HG02588 (cell line): ENCODE measurements at regions not wholly inside any gene's neighbourhood (a gene's known extent, or its start where the extent isn't known, plus 50 kb on each side); places are given as distances from the start of the nearest gene placed in this dataset.
"Not testable (repeated sequence)": the region's sequence is repeated elsewhere in the genome, so short reads cannot be mapped to it uniquely, and the experiment has no call there.

Experiments
- ATAC-seq: cut with Tn5 transposase; IDR thresholded peaks from one replicate; pipeline ENCODE4 v1.9.1; 2021; ENCODE audit warnings: mild to moderate bottlenecking, moderate library complexity; ENCODE audit not compliant: unreplicated experiment

DNA sequence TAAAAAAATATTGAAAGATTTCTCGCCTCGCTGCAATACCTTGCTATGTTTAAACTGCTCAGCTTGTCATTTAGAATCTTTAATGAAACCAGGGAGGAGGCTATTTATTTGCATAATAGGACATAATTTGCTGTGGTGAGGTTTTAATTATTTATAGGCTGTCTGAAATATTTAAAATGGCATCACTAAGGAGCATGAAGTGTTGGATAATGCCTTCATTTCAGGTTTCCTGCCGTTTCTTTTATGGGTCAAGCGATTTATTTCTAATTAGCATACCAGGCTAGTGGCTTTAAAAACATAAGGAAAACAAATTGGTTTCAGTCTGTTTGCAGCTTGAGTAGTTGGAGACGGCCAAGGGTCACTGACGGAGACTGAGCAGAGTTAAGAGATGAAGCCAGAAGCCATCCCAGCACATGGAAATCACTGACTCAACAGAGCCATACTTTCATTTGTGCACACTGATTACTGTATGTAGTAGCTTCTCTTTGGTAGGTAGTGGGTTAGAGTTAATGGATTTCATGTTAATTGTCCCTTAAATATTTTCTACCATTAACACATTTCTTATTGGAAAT, 1962.4 kb upstream of the TENM3 start:
- ATAC-seq: no peak

DNA sequence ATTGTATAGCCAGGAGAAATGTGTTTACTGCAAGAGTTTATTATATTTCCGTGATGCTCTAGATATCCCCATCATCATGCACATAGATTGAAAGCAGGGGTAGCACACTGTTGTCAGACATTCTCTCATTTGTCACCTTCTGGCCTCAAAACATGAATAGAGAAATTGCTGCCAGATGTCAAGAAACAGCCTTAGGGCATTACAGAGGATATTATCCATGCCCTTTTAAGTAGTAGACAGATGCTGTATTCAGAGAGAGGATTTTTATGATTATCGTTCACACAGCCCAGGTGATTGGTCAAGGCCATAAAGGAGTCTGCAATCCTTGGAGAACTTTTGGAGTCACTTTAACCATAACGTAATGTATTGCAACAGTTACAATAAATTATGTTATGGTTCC, 1961.5 kb upstream of the TENM3 start:
- ATAC-seq: no peak

DNA sequence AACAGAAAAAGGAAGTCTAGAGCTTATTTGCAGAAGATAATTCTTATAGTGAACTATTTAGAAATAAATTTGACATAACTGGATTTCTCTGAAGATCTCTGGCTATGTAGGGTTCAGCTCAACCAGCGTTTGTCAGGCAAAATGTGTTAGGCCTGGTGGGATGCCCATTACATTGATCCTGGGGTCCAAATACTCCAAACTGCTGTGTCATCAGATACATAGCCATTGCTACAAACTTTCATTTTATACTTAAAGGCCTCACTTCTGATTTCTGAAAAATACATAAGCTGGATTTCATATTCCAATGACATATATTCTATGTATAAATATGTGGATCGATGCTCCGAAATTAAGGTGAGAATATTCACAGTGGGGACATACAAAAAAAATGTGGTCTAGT, 1958.9 kb upstream of the TENM3 start:
- ATAC-seq: no peak

DNA sequence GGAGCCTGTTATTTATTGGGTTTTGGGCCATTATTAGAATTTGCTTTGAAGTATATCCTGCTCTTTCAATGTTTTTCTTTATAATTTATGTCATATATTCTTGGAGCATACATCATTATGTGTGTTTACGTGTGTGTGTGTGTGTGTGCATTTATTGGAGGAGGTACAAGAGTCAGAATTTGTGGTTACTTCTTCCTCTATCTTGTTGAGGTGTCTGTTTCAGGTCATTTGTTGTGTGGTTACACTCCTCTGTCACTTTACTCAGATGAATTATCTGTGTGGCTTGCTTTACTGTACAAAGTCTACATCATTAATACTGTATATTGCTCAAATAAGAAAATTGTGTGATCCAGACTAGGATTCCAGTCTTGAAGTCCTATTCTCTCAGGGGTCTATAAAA, 1957.4 kb upstream of the TENM3 start:
- ATAC-seq: no peak

DNA sequence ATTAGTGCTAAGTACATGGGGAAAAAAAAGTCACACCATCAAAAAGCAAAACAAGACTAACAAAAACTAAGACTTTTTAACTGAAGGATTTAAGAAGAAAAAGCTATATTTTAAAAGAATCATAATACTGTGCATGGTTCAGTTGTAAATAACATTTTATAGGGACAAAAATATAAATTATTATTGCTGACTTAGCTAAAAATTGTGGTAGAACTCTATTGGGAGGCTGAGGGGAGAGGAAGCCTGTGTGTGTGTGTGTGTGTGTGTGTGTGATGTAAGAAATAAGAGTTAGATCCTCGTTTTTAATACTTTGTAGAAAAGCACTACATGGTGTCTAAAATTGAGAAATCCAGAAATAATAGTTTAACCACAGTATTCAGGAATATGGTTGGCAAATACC, 1950.9 kb upstream of the TENM3 start:
- ATAC-seq: no peak

DNA sequence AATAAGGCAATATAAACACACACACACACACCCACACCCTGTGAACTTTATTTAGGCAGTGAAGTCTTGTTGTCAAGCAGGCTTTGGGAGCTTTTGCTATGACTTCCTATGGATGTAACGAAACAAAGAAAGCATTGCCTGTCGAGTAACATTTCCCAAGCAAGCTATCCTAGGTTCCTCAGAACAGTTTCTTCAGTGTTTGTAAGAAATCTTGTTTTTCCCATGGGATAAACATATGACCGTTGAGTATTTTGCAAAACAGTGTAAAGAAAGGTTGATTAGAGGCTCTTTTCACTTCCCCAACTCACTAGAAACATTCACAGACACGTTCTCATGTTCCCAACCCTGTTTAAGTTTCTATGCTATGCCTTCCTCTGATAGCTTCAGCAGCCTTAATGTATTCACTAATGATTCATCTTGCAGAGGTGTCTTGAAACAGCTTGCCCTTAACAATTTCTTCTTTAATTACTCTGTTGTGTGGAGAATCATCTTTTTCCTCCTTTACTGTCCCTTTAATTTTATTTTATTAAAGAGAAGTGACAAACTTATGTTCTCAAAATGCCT, 1947.1 kb upstream of the TENM3 start:
- no peak for ATAC-seq

DNA sequence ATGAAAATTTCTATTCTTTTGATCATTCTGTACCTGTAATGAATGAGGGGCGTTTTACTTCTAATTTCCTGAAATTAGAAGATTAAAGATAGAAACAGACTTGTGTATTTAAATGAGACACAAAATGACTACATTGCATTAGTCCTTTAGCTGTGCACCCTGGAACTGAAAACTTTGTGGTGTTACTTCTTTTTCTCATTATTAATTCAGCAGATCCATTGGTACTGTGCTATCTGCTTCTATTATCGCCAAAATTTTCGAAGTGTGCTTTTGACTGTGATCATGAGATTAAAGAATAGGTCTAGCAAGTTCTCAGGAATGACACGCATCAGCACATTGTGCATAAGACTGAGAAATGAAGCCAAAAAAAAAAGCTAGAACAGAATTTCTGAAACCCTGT, 1938.9 kb upstream of the TENM3 start:
- no peak for ATAC-seq

DNA sequence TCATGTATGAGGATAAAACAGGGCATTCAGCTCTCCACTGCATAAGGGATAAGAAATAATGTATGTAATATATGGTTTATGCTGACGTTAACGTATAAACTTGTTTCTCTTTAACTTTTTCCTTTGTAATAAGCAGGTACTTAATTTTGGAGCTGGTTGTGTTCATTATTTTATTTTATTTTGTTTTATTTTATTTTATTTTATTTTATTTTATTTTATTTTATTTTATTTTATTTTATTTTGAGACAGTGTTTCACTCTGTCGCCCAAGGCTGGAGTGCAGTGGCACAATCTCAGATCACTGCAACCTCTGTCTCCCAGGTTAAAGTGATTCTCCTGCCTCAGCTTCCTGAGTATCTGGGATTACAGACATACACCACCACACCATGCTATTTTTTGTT, 1932.6 kb upstream of the TENM3 start:
- ATAC-seq: no peak

DNA sequence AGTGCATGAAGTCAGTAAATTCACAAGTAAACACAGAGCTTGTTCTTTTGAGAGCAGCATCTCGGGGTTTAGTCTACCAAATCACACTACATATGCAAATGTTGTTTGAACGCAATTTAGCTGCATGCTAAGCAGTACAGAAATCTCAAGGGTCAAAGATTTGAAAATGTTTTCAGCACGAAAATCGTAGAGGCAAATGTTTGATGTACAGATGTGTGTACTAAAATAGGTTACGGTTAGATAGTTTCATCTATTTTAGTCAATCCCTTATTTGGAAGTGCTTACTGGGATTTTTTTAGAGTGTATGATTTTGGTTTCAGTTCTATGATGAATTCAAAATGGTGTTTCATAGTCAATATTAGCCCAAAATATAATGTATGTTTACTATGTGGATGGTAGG, 1928.2 kb upstream of the TENM3 start:
- ATAC-seq: peak; percentile 65

DNA sequence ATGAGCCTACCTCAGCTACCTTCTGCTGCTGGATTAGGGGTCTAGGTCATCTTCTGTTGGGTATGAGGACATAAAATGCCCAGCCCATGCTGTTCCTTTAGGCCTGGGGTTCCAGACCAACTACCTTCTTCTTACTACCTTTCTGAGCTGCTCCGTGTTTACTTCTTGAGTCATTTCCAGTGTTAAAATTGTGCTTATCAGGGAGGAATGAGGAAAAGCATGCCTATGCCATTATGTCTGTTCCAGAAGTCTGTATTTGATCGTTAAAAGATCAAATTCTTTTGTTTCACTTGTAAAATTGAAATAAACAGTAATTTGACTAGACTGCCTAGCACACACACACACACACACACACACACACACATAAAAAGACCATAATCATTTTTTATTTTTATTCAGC, 1912.7 kb upstream of the TENM3 start:
- no peak for ATAC-seq

DNA sequence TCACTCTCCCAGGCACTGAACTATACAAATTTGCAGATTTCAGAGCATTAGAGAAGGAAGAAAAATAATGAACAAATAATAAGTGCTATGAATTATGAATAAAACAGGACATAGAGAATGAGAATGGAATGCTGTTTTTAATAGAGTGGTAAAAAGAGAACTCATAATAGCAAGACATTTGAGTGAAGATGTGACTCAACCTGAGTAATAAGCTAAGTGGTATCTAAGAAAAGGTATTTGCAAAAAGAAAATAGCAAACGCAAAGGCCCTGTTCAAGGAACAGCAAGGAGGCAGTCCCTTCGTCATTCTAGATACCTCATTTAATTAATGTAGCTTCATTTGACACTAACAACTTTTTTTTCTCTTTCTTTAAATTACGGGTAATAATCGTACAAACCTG, 1910.0 kb upstream of the TENM3 start:
- ATAC-seq: no peak

DNA sequence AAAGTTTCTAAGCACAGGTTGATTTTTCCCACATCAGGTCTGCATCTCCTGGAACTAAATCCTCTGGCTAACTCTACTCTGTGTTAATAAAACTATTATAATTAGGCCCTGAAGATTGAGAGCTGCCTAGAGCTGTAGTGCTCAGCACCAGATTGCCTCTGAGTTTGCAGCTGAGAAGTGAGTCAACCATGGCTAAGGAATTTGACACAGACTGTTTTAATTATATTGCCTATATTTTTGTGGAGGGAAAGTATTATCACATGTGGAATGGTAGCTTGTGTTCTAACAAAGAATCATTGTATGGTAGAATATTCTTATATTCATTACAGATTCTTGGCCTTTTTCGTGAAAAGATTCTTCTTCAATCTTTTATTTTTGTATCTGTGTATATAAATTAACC, 1907.6 kb upstream of the TENM3 start:
- ATAC-seq: no peak

DNA sequence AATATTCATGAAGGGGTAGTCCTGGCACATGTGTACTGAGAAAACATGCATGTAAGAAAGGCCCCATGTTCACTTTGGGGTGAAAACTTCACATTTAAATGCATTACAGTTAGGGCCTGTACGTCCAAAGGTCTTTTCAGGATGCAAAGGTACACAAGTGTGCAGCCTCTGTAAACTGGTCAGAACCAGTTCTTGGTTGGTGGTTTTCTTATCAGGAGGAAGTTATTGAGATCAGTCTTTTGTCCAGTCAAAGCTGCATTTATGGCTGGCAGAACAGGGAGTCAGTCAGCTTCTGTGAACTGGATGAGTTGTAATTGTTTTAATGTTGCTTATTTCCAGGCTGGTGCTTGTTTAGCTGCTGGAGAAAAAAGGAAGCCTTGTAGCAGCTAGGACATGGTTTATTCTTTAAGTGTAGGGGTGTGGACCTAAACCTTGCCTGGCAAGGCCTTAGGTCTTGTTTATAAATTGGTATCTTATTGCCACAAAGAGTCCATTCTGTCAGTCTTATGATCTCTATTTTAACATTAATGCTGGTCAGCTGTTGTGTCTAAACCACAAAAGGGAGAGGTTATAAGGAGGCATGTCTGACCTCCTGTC, 1906.6 kb upstream of the TENM3 start:
- ATAC-seq: no peak

DNA sequence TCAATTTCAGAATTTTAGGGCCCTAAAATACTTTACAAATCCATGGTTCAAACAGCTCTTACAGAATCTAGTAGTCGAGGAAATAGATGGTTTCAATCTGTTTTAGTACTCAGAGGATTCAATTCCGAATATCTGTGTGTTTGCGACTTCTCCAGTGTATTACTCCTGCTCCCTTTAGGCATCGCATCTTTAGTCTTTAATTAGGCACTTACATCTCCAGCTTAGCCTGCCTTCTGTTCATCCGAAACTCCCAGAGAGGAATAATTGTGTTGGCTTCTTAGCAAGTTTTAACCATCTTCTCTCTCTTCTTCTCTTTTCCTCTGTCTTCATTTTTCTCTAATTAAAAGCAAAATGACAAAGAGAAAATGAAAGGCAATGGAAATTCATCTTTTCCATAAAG, 1901.3 kb upstream of the TENM3 start:
- ATAC-seq: no peak

DNA sequence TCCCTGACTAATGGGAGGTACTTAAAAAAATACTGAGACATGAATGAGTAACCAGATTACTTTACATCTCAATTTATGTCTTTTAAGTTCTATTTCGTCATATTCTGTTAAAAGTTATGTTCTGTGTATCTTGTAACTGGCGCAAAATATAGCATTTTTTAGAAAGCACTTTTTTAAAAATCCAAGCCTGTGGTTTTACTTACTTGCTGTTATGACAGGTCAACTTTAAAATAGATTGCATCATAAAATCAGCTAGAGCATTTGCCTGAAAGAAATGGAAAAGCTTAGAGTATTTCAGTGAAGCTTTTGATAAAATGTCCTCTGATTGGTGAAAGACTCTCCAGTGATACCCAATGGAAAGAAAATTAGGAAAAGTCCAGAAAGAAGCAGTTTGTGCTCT, 1892.3 kb upstream of the TENM3 start:
- no peak for ATAC-seq

DNA sequence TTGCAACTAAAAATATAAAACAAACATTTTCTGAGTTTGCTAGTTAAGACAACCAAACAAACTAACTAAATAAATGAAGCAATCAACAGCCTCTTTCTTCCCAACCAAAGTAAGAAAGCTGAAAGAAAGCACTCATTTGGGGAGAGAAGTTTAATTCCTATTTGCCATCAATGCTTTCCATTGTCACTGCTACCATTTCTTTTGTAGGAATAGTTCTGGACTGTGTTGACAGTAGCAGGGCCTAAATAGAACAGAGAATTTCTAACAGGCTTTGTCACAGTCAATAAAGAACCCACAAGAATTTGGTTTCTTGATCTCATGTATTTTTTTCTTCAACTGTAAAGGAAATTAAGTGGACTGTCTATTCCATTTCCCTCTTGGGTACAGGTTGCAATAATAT, 1886.4 kb upstream of the TENM3 start:
- ATAC-seq: no peak

DNA sequence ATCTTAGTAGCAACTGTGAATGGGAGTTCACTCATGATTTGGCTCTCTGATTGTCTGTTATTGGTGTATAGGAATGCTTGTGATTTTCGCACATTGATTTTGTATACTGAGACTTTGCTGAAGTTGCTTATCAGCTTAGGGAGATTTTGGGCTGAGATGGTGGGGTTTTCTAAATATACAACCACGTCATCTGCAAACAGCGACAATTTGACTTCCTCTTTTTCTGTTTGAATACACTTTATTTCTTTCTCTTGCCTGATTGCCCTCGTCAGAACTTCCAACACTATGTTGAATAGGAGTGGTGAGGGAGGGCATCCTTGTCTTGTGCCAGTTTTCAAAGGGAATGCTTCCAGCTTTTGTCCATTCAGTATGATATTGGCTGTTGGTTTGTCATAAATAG, 1883.1 kb upstream of the TENM3 start:
- ATAC-seq: not testable (repeated sequence)

DNA sequence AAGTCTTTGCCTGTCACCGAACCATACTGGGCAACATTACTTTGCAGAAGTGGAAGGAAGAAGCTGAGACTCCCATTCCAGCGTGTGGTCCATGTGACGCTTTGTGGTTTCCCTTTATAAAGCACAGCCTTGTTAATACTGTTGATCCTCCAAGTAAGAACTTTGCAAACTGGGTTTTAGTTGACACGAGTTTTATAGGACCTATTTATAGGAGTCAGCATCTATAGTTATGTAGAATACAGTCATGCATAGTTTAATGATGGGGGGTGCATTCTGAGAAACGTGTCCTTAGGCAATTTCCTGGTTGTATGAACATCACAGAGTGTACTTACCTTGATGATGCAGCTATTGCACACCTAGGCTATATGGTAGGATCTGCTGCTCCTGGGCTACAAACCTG, 1879.4 kb upstream of the TENM3 start:
- no peak for ATAC-seq

DNA sequence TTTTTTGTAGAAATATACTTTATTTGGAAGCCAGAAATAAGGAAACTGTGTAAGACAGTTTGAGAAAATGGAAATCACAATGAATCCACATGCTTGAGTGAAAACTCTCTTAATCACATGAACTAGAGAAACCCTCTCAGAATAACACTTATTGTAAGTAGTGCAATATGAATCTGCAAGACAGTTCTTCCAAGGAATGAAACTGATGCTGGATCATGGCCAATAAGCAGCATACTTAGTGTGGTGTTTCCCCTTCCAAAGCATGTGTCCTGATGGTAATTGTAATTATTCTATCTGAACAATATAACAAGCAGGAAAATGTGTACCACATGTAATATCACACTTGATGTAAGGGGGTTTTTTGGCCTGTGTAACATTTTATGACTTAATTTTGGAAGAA, 1870.5 kb upstream of the TENM3 start:
- ATAC-seq: no peak

DNA sequence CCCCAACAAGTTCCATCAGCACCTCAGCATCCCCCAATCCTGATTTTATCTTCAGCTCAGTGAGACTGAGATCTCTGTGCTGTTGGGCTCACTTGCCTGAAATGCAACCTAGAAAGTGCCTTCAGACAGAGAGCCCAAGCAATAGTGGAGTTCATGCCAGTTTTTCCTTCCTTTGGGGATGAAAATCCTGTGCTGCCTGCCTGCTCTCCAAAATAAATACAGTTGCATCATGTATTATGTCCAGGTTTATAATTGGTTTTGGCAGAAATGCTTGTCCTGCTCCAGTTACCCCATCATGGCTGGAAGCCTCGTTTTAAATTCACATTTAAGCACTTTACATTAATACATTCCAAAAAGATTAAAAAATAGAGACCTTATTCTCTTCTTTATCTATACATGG, 1865.5 kb upstream of the TENM3 start:
- no peak for ATAC-seq

DNA sequence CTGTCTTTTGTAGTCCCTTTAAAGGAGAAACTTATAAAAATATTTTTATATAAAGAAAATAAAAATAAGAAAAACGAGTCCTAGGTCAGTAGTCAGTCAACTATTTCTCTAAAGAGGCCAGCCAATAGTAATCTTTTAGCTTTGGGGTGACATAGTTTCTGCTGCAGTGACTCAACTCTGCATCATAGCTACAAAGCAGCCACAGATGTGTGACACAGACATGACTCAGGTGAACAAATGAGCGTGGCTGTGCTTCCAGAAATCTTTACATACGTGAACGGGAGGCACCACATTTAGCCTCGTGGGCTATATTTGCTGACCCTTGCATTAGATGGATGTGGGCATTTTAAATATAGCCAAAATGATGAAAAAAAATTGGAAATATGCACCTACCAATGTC, 1862.5 kb upstream of the TENM3 start:
- no peak for ATAC-seq

DNA sequence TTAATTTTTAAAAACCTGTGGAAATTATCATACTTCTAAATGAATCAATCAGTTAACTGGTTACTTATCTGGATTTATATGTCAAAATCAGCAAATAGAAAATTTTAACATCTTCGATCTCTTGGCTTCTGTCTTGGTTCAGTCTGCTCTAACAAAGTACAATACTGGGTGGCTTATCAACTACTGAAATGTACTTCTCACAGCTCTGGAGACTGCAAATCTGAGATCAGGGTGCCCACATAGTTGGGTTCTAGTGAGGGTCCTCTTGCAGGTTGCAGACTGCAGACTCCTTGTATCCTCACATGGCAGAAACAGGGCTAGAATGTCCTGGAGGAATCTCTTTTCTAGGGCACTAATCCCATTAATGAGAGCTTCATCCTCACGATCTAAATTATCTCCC, 1851.6 kb upstream of the TENM3 start:
- no peak for ATAC-seq

DNA sequence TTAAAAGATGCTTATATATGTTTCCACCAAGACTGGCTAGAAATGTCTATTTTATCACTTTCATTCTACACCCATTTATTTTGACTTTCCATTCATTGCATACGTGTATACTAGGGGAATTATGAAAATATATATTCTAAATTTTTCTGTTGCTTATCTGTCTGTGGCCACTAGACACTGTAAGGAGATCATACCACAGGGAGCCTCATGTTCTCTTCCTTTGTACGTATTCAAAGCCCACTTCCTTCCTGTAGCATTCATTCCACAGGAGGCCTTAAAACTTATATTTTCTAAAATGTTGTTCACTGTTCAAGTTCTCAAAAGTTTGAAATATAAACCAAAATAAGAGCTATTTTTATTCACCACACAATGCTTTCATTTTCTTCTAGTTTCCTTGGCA, 1848.9 kb upstream of the TENM3 start:
- no peak for ATAC-seq
